ENCODE measurements at regions not wholly inside any gene's neighbourhood (a gene's known extent, or its start where the extent isn't known, plus 50 kb on each side); places are given as distances from the start of the nearest gene placed in this dataset.
A peak's percentile ranks its signal among the peaks of the same experiment; 100 is the strongest.

GRCh38 chr3:14590569-14590968 lies 50.4 kb upstream of the GRIP2 start:
- DNase-seq, result no peak

GRCh38 chr3:14592390-14592789 lies 52.2 kb upstream of the GRIP2 start:
- no peak for DNase-seq

GRCh38 chr3:14592836-14593235 lies 52.7 kb upstream of the GRIP2 start:
- DNase-seq, result no peak

- DNase-seq, result no peak
Observed at GRCh38 chr3:14594234-14594633, 54.1 kb upstream of the GRIP2 start.

- no peak for DNase-seq
Observed at GRCh38 chr3:14595561-14595960, 55.4 kb upstream of the GRIP2 start.

GRCh38 chr3:14597266-14597665 lies 54.3 kb upstream of the CCDC174 start:
- DNase-seq, result no peak

- DNase-seq, result peak; percentile 51
Observed at GRCh38 chr3:14598143-14598569, 53.4 kb upstream of the CCDC174 start.

- DNase-seq, result no peak
Observed at GRCh38 chr3:14599488-14599887, 52.1 kb upstream of the CCDC174 start.

- DNase-seq, result no peak
Observed at GRCh38 chr3:14600075-14600474, 51.5 kb upstream of the CCDC174 start.

GRCh38 chr3:14600856-14601610 lies 50.5 kb upstream of the CCDC174 start:
- no peak for DNase-seq

GRCh38 chr3:14601692-14602005 lies 49.9 kb upstream of the CCDC174 start:
- no peak for DNase-seq
